GM23248 (cell line): ENCODE measurements at regions not wholly inside any gene's neighbourhood (a gene's known extent, or its start where the extent isn't known, plus 50 kb on each side); places are given as distances from the start of the nearest gene placed in this dataset.
A peak's percentile ranks its signal among the peaks of the same experiment; 100 is the strongest.

Source experiments
- DNase-seq: peaks from one replicate; pipeline ENCODE4 v3.0.0-alpha.2; 2015
- H2AFZ ChIP-seq: fragments of 200-600 bp; sonication (generic); 2 replicates; pipeline ENCODE4 v1.6.1; 2016; ENCODE audit warnings: antibody characterized with exemption
- H3F3A ChIP-seq: fragments of 200-600 bp; sonication (generic); 2 replicates; pipeline ENCODE4 v1.6.1; 2016; ENCODE audit warnings: mild to moderate bottlenecking, antibody characterized with exemption, mixed run types; ENCODE audit not compliant: insufficient read depth
- H3K27ac ChIP-seq: fragments of 200-600 bp; sonication (generic); 2 replicates; pipeline ENCODE4 v1.5.1; 2016; ENCODE audit warnings: mild to moderate bottlenecking
- H3K27me3 ChIP-seq: fragments of 200-600 bp; sonication (generic); replicated peaks from 2 replicates; pipeline ENCODE4 v1.6.1; 2016; ENCODE audit warnings: mild to moderate bottlenecking; ENCODE audit not compliant: insufficient read depth
- H3K36me3 ChIP-seq: fragments of 200-600 bp; sonication (generic); 2 replicates; pipeline ENCODE4 v1.6.1; 2016; ENCODE audit warnings: low read depth, mild to moderate bottlenecking
- H3K4me1 ChIP-seq: fragments of 200-600 bp; sonication (generic); 2 replicates; pipeline ENCODE4 v1.6.1; 2016; ENCODE audit warnings: mild to moderate bottlenecking; ENCODE audit not compliant: insufficient read depth
- H3K4me2 ChIP-seq: fragments of 200-600 bp; sonication (generic); one replicate; pipeline ENCODE4 v1.6.1; 2016; ENCODE audit warnings: mild to moderate bottlenecking; ENCODE audit not compliant: unreplicated experiment
- H3K4me3 ChIP-seq: fragments of 200-600 bp; sonication (generic); 2 replicates; pipeline ENCODE4 v1.5.1; 2016; ENCODE audit warnings: mild to moderate bottlenecking
- H3K79me2 ChIP-seq: fragments of 200-600 bp; sonication (generic); 2 replicates; pipeline ENCODE4 v1.6.1; 2016; ENCODE audit warnings: mild to moderate bottlenecking; ENCODE audit not compliant: insufficient read depth
- H3K9ac ChIP-seq: fragments of 200-600 bp; sonication (generic); 2 replicates; pipeline ENCODE4 v1.6.1; 2016; ENCODE audit warnings: mild to moderate bottlenecking
- H3K9me2 ChIP-seq: fragments of 200-600 bp; sonication (generic); 2 replicates; pipeline ENCODE4 v1.6.1; 2016; ENCODE audit warnings: mixed run types, mild to moderate bottlenecking, moderate library complexity; ENCODE audit not compliant: insufficient read depth
- H3K9me3 ChIP-seq: fragments of 200-600 bp; sonication (generic); one replicate; pipeline ENCODE4 v1.6.1; 2017; ENCODE audit warnings: low read depth
- H4K20me1 ChIP-seq: fragments of 200-600 bp; sonication (generic); 2 replicates; pipeline ENCODE4 v1.6.0; 2016; ENCODE audit not compliant: insufficient read depth
- EZH2 ChIP-seq: fragments of 200-600 bp; sonication (generic); IDR thresholded peaks from 2 replicates; pipeline ENCODE4 v1.6.1; 2018; ENCODE audit warnings: antibody characterized with exemption, mild to moderate bottlenecking; ENCODE audit not compliant: insufficient read depth, poor library complexity, severe bottlenecking
- EZH2phosphoT487 ChIP-seq: fragments of 200-600 bp; sonication (generic); IDR thresholded peaks from 2 replicates; pipeline ENCODE4 v1.6.1; 2018; ENCODE audit warnings: antibody characterized with exemption, moderate library complexity, mild to moderate bottlenecking, low read depth; ENCODE audit not compliant: insufficient read depth
- in situ Hi-C: fragments of 300-500 bp; cut with MboI; formaldehyde crosslinking; loops from 2 replicates; pipeline ENCODE4 v1.15.0; 2020

DNA sequence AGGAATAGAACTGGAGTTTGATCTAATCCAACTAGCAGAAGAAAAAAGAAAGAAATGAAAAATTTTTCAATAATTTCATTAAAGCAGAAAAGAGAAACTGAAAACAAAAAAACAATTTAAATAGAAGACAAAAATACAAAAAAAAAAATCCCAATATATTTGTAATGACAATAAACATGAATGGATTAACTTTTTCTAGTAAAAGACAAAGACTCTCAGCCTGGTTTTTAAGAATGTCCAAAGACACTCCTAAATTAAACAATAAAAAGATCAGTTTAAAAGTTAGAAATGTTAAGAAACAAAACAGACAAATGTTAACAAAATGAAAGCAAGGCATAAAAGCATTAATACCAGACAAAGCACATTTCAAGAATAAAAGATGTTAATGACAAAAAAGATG is 50.3 kb upstream of the ME3 start:
- Histone ChIP-seq H3K27ac (no peak overlapping the region), H3K9ac (no peak overlapping the region), H3K79me2 (no peaks in the 10 kb centered on the region), H3K4me2 (peak overlapping the region; percentile 27), H3K27me3 (no peaks in the 10 kb centered on the region), H3K36me3 (0 out of 2 replicates have a peak, but pooled peaks cover 3% of the 10 kb centered on the region), H4K20me1 (no peaks in the 10 kb centered on the region), H3K9me2 (no peaks in the 10 kb centered on the region), H2AFZ (no peak overlapping the region), H3K4me3 (no peak overlapping the region), H3F3A (peaks cover 36% of the 10 kb centered on the region), H3K4me1 (peaks cover 52% of the 10 kb centered on the region), H3K9me3 (no peaks in the 10 kb centered on the region)
- no peak for DNase-seq
- in situ Hi-C loops, result no loop called here
- TF ChIP-seq EZH2phosphoT487 (no peak), EZH2 (no peak)
